T47D (cell line): ENCODE measurements at regions not wholly inside any gene's neighbourhood (a gene's known extent, or its start where the extent isn't known, plus 50 kb on each side); places are given as distances from the start of the nearest gene placed in this dataset.

Experiments used
- DNase-seq, 2 experiments: peaks; one replicate each; pipeline versions ENCODE4 v3.0.0 to v3.0.0-alpha.2; 2011 to 2012; ENCODE audit warnings: low read depth in 1 of 2, low spot score in 1 of 2
- JUND ChIP-seq: IDR thresholded peaks from 2 replicates; pipeline ENCODE4 v1.6.1; 2012; ENCODE audit warnings: low read depth
- in situ Hi-C: cut with HindIII; loops from 2 replicates; pipeline ENCODE4 v1.10.0; 2016; ENCODE audit warnings: low sequenced_read_pairs, low pct_unique_long_range_greater_than_20kb

- DNase-seq = no peak
- TF ChIP-seq JUND = no peak
- in situ Hi-C loops = no loop called here
Observed at GRCh38 chr7:131100357-131101054, 227.2 kb upstream of the MKLN1 start.

DNA sequence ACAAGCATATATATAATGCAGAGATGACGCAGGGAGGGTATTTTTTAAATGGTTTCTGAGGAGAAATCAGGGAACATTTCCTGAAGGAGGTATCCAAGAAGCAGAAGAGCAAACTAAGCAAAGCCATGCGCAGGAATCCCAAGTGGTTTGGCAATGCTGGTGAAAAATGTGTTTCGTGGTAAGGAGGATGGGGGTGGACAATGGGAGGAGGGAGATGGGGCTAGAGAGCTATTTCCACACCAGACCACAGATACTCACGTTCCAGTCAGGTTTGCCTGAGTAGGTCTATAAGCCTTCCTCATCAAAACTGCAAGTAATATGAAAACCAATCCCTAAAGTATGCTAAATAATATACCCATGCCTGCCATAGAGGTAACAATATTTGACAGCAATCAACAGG is 223.7 kb upstream of the MKLN1 start:
- no peak for DNase-seq
- in situ Hi-C loops = no loop called here
- no peak for TF ChIP-seq JUND

GRCh38 chr7:131104596-131105293 is 222.9 kb upstream of the MKLN1 start:
- in situ Hi-C loops = no loop called here
- DNase-seq = no peak
- TF ChIP-seq JUND = no peak

- in situ Hi-C loops = no loop called here
- peak; percentile 26 to 39 for DNase-seq
- TF ChIP-seq JUND = no peak
Observed at GRCh38 chr7:131105294-131105798, 222.3 kb upstream of the MKLN1 start.

- in situ Hi-C loops = no loop called here
- DNase-seq = peak; percentile 63 to 65
- no peak for TF ChIP-seq JUND
Observed at GRCh38 chr7:131105799-131106680, 221.6 kb upstream of the MKLN1 start.

GRCh38 chr7:131106681-131107336 is 220.9 kb upstream of the MKLN1 start:
- in situ Hi-C loops = no loop called here
- peak; percentile 23 to 30 for DNase-seq
- no peak for TF ChIP-seq JUND

- in situ Hi-C loops = no loop called here
- no peak for TF ChIP-seq JUND
- DNase-seq = peak; percentile 70 to 78
Observed at GRCh38 chr7:131107337-131108211, 220.1 kb upstream of the MKLN1 start.

- in situ Hi-C loops = no loop called here
- DNase-seq = no peak
- TF ChIP-seq JUND = no peak
Observed at GRCh38 chr7:131108212-131108940, 219.3 kb upstream of the MKLN1 start.

DNA sequence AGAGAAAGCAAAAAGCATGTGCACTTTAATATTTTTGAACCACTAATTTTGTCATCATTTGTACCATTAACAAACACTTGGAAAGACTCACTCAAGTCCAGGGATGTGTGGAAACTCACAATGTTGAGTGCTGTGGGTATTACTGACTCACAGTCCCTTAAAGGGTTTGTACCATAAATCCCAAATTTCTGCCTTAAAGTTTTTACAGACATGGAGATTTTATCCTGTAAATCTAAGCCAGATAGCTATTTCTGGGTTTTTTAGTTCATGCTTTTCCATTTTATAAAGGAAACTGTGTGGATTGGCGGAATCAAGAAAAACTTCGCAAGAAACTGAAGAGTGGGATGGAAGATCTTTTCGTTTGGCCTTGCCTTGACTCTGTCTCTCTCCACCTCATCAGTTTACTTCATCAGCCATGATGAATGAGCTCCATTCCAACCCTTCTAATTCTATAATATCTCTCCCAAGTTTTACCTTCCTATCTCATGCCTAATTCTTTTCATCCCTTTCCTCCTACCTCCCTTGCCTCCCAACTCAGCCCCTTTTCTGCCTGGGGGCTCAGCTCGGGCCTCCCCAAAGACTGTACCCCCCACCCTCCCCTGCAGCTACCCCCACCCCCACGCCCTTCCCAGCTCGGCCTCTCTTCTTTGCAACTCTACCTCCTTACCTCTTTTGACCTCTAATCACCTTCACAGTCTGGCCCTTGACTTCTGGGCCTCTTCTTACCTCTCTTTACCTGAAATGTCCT is 218.5 kb upstream of the MKLN1 start:
- no peak for DNase-seq
- in situ Hi-C loops = no loop called here
- TF ChIP-seq JUND = no peak

- in situ Hi-C loops = no loop called here
- TF ChIP-seq JUND = no peak
- DNase-seq = peak; percentile 50 to 80
Observed at GRCh38 chr7:131109759-131110296, 217.8 kb upstream of the MKLN1 start.
